ENCODE measurements at regions not wholly inside any gene's neighbourhood (a gene's known extent, or its start where the extent isn't known, plus 50 kb on each side); places are given as distances from the start of the nearest gene placed in this dataset.

GRCh38 chr17:13678361-13678760 lies 76.6 kb upstream of the HS3ST3A1 start:
- no peaks in the 10 kb centered on the region for H3K9me2 ChIP-seq (replicated peaks; ENCODE audit: insufficient read depth, low read length)
- no peak overlapping the region for H3K9ac ChIP-seq (ENCODE audit: low read length)
- no peak overlapping the region for H3K27ac ChIP-seq (ENCODE audit: low read length)
- TF ChIP-seq CTCF (IDR thresholded peaks at IDR 0.05; ENCODE audit: low read length) (no peak), EZH2 (optimal IDR thresholded peaks at IDR 0.05; ENCODE audit: low read depth, low read length) (no peak), EZH2phosphoT487 (IDR thresholded peaks at IDR 0.05; ENCODE audit: low read length) (no peak)
- H2AFZ ChIP-seq (ENCODE audit: low read length), result no peak overlapping the region
- H3K79me2 ChIP-seq (ENCODE audit: low read length), result no peaks in the 10 kb centered on the region
- no peaks in the 10 kb centered on the region for H3K36me3 ChIP-seq (replicated peaks; ENCODE audit: insufficient read depth, low read length)
- no peaks in the 10 kb centered on the region for H4K20me1 ChIP-seq (ENCODE audit: insufficient read depth, low read length)
- H3F3A ChIP-seq (ENCODE audit: insufficient read depth, low read length), result no peaks in the 10 kb centered on the region
- H3K4me1 ChIP-seq (ENCODE audit: low read length), result no peaks in the 10 kb centered on the region
- DNase-seq, result no peak
- H3K27me3 ChIP-seq (replicated peaks; ENCODE audit: insufficient read depth, low read length), result no peaks in the 10 kb centered on the region
- no peaks in the 10 kb centered on the region; the same call in 1 of the 2 replicates for H3K9me3 ChIP-seq (replicated peaks; ENCODE audit: insufficient read depth, low read length)
- H3K4me3 ChIP-seq (ENCODE audit: low read length), result no peak overlapping the region
- H3K4me2 ChIP-seq (ENCODE audit: low read depth, low read length), result no peak overlapping the region

- no peak overlapping the region for H3K4me3 ChIP-seq (ENCODE audit: low read length)
- no peak overlapping the region for H2AFZ ChIP-seq (ENCODE audit: low read length)
- H3K36me3 ChIP-seq (replicated peaks; ENCODE audit: insufficient read depth, low read length), result no peaks in the 10 kb centered on the region
- DNase-seq, result no peak
- H3K79me2 ChIP-seq (ENCODE audit: low read length), result no peaks in the 10 kb centered on the region
- no peaks in the 10 kb centered on the region; the same call in 1 of the 2 replicates for H3K9me3 ChIP-seq (replicated peaks; ENCODE audit: insufficient read depth, low read length)
- no peaks in the 10 kb centered on the region for H3K9me2 ChIP-seq (replicated peaks; ENCODE audit: insufficient read depth, low read length)
- no peaks in the 10 kb centered on the region for H4K20me1 ChIP-seq (ENCODE audit: insufficient read depth, low read length)
- TF ChIP-seq EZH2 (optimal IDR thresholded peaks at IDR 0.05; ENCODE audit: low read depth, low read length) (no peak), EZH2phosphoT487 (IDR thresholded peaks at IDR 0.05; ENCODE audit: low read length) (no peak), CTCF (IDR thresholded peaks at IDR 0.05; ENCODE audit: low read length) (no peak)
- no peaks in the 10 kb centered on the region for H3K27me3 ChIP-seq (replicated peaks; ENCODE audit: insufficient read depth, low read length)
- H3K4me1 ChIP-seq (ENCODE audit: low read length), result no peaks in the 10 kb centered on the region
- no peak overlapping the region for H3K9ac ChIP-seq (ENCODE audit: low read length)
- no peaks in the 10 kb centered on the region for H3F3A ChIP-seq (ENCODE audit: insufficient read depth, low read length)
- no peak overlapping the region for H3K4me2 ChIP-seq (ENCODE audit: low read depth, low read length)
- no peak overlapping the region for H3K27ac ChIP-seq (ENCODE audit: low read length)
These were observed 77.1 kb upstream of the HS3ST3A1 start for GRCh38 chr17:13678841-13679240.

- H3K9me3 ChIP-seq (replicated peaks; ENCODE audit: insufficient read depth, low read length), result no peaks in the 10 kb centered on the region
- no peak overlapping the region for H3K9ac ChIP-seq (ENCODE audit: low read length)
- H3F3A ChIP-seq (ENCODE audit: insufficient read depth, low read length), result no peaks in the 10 kb centered on the region
- TF ChIP-seq EZH2 (optimal IDR thresholded peaks at IDR 0.05; ENCODE audit: low read depth, low read length) (no peak), EZH2phosphoT487 (IDR thresholded peaks at IDR 0.05; ENCODE audit: low read length) (no peak), CTCF (IDR thresholded peaks at IDR 0.05; ENCODE audit: low read length) (no peak)
- no peak overlapping the region for H3K4me3 ChIP-seq (ENCODE audit: low read length)
- H3K9me2 ChIP-seq (replicated peaks; ENCODE audit: insufficient read depth, low read length), result no peaks in the 10 kb centered on the region
- H3K27ac ChIP-seq (ENCODE audit: low read length), result no peak overlapping the region
- H2AFZ ChIP-seq (ENCODE audit: low read length), result no peak overlapping the region
- no peaks in the 10 kb centered on the region for H3K27me3 ChIP-seq (replicated peaks; ENCODE audit: insufficient read depth, low read length)
- H4K20me1 ChIP-seq (ENCODE audit: insufficient read depth, low read length), result no peaks in the 10 kb centered on the region
- H3K79me2 ChIP-seq (ENCODE audit: low read length), result no peaks in the 10 kb centered on the region
- H3K4me1 ChIP-seq (ENCODE audit: low read length), result no peaks in the 10 kb centered on the region
- H3K36me3 ChIP-seq (replicated peaks; ENCODE audit: insufficient read depth, low read length), result no peaks in the 10 kb centered on the region
- DNase-seq, result no peak
- H3K4me2 ChIP-seq (ENCODE audit: low read depth, low read length), result no peak overlapping the region
These were observed 87.0 kb upstream of the HS3ST3A1 start for GRCh38 chr17:13688716-13689115.
